ENCODE measurements at regions not wholly inside any gene's neighbourhood (a gene's known extent, or its start where the extent isn't known, plus 50 kb on each side); places are given as distances from the start of the nearest gene placed in this dataset.
"Not testable (repeated sequence)": the region's sequence is repeated elsewhere in the genome, so short reads cannot be mapped to it uniquely, and the experiment has no call there.

DNA sequence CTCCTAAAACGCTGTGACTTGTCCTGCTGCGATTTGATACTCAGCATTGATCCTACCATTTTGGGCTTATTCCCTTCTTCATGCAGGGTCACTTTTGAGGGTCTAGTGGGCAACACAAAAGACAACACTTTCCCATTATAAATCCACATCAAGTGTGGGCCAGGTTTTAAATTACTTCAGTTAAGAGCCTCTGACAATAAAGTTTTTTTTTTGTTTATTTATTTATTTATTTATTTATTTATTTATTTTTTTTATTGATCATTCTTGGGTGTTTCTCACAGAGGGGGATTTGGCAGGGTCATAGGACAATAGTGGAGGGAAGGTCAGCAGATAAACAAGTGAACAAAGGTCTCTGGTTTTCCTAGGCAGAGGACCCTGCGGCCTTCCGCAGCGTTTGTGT, 176.2 kb upstream of the FBXL17 start:
- H3K27ac Mint-ChIP-seq; POLR2A ChIA-PET; H3K9me3 Mint-ChIP-seq; H3K4me3 Mint-ChIP-seq; DNase-seq; H3K36me3 Mint-ChIP-seq (ENCODE audit: low read depth); H3K4me1 Mint-ChIP-seq; CTCF ChIA-PET; H3K27me3 Mint-ChIP-seq: not testable (repeated sequence)

DNA sequence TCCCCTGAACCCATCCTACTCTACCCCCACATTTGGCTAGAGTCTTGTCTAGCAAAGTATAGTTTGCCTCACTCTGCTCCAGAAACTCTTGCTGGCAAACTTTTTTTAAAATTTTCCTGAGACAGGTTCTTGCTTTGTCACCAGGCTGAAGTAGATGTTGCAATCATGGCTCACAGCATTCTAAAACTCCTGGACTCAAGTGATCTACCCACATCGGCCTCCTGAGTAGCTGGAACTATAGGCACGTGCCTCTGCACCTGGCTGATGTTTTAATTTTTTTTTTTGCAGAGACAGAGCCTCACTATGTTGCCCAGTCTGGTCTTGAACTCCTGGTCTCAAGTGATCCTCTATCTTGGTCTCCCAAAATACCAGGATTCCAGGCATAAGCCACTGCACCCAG, 175.8 kb upstream of the FBXL17 start:
- POLR2A ChIA-PET: no interaction called here
- Mint-ChIP-seq H3K4me3 (no peak overlapping the region), H3K9me3 (no peaks in the 10 kb centered on the region), H3K36me3 (ENCODE audit: low read depth) (no peaks in the 10 kb centered on the region), H3K27ac (no peak overlapping the region), H3K4me1 (no peaks in the 10 kb centered on the region), H3K27me3 (no peaks in the 10 kb centered on the region)
- CTCF ChIA-PET: no interaction called here
- DNase-seq: no peak

DNA sequence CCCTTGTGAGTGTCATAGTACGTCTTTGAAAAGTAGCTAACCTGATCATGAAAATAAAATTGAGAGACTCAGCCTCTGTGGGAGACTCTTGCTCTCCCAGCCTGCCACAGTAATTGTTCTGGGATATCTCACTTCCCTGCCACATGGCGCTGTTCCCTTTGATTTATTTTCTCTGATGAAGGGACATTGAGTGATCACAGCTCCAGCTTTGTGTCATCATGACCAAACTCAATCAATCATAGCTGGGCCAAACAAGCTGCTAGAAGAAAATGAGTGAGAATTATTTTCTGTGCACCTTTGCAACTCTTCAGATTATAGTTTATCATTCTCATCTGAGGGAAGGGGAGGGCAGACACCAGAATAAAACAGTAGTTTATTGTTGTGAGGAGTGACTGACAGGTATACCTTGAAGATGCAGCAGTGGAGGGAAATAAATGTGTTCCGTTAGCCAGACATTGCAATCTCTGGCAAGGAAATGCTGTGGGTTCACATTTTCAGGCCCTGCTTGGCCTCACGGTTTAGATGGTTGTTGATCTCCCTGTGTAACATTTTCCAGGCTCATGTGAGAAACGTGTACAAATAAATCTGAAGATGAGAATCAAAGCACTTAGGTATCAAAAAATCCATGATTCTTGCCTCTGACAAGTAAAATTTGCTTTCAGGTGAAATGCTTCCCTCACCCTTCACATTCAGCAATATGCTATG, 174.7 kb upstream of the FBXL17 start:
- Mint-ChIP-seq H3K9me3 (no peaks in the 10 kb centered on the region), H3K4me1 (no peaks in the 10 kb centered on the region), H3K4me3 (no peak overlapping the region), H3K27ac (no peak overlapping the region), H3K36me3 (ENCODE audit: low read depth) (no peaks in the 10 kb centered on the region), H3K27me3 (no peaks in the 10 kb centered on the region)
- no peak for DNase-seq
- CTCF ChIA-PET: no interaction called here
- POLR2A ChIA-PET: no interaction called here

DNA sequence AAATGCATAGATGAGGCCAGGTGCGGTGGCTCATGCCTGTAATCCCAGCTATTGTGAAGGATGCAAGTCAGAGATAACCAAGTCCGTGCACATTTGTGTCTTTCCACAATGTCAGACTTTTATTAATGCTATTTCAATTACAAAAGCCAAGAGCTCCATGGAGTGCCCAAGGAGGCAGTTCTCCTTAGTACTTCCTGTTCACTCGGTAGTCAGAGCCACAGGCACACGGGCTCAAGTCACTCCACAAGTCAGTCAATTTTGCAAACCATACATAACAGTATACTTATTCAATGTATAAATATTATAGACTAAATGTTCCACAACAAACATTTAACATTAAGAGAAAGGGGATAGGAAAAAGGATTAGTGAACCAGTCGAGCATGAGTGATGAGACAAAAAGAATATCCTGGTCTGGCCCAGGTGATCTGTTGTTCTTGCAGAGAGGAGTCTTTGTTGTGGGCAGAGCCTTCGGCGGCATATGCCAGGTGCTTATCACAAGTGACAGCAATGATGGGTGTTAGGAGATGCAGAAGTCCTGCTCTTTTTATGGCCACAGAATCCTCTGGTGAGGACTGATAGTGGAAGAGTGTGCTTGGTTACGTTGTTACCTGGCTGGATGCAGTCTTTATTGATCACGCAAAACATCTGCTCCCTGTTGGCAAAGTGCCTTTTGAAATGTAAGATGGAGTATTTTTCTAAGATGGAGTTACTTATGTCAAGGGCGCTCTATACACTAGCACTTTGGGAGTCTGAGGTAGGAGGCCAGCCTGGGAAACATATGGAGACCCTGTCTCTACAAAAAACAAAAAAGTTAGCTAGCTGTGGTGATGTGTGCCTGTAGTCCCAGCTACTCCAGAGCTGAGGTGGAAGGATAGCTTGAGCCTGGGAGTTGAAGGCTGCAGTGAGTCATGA, 167.0 kb upstream of the FBXL17 start:
- ChIA-PET POLR2A (no interaction called here), CTCF (no interaction called here)
- Mint-ChIP-seq H3K4me1 (no peaks in the 10 kb centered on the region), H3K27ac (no peak overlapping the region), H3K4me3 (no peak overlapping the region), H3K27me3 (peaks cover 3% of the 10 kb centered on the region), H3K9me3 (no peaks in the 10 kb centered on the region), H3K36me3 (ENCODE audit: low read depth) (no peaks in the 10 kb centered on the region)
- DNase-seq: no peak

DNA sequence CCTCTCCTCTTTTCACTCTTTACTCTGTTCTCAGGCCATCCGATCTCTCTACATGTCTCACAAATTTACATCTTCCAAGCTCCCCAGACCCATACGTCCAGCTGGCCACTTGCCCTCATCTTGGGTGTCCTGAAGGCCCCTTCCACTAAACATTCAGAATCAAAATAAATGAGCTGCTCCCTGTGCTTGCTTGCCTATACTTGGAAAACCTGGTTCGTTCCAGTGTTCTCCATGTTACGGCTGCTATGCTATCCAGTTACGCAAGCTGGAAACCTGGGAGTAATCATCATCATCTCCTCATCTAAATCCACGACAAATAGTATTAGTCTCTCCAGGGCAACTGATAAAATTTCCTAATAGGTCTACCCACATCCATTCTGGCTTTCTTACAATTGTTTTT, 165.0 kb upstream of the FBXL17 start:
- CTCF ChIA-PET: no interaction called here
- H3K4me3 Mint-ChIP-seq: no peak overlapping the region

DNA sequence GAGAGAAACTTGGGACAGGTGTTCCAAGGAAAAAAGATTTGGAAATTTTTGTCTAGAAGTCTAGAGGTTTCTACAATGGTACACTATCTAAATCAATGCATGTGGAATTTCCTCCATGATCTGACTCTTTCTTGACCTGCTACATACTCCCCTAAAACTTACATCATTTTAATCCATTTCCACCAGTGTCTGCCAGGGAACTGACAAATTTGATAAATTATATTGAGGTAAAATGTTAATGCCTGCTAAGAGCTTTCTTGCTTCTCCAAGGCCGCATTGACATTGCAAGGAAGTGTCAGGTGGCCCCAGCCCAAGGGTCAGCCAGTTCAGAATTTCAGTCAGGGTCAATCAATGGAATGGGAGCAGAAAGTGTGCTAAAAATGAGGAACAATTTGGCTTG, 163.4 kb upstream of the FBXL17 start:
- Mint-ChIP-seq H3K9me3 (no peaks in the 10 kb centered on the region), H3K27me3 (peaks cover 3% of the 10 kb centered on the region), H3K27ac (no peak overlapping the region), H3K4me1 (no peaks in the 10 kb centered on the region), H3K4me3 (no peak overlapping the region), H3K36me3 (ENCODE audit: low read depth) (no peaks in the 10 kb centered on the region)
- ChIA-PET POLR2A (no interaction called here), CTCF (no interaction called here)
- DNase-seq: no peak

More for the DNA sequence above, 165.0 kb upstream of the FBXL17 start:
- Mint-ChIP-seq H3K27ac (no peak overlapping the region), H3K36me3 (ENCODE audit: low read depth) (no peaks in the 10 kb centered on the region), H3K9me3 (no peaks in the 10 kb centered on the region), H3K4me1 (no peaks in the 10 kb centered on the region), H3K27me3 (peaks cover 3% of the 10 kb centered on the region)
- POLR2A ChIA-PET: no interaction called here
- DNase-seq: no peak

DNA sequence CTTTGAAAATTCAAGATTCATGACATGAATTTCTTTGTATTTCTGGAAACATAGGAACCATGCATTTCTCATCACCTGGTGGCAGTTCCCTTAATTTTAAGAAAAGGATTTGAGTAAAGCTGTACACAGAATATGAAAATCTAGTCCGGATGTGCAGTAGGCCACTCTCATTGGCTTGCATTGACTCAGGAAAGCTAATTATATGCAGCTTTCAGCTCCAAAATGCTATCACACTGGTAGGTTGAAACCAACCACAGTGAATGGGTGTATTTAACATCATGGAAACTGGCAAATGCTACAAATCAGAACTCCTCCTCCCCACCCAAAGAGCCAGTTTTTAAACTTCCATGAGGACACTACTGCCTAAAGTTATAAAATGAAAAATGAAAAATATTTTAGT, 161.6 kb upstream of the FBXL17 start:
- no peak for DNase-seq
- Mint-ChIP-seq H3K27me3 (peaks cover 3% of the 10 kb centered on the region), H3K4me1 (no peaks in the 10 kb centered on the region), H3K4me3 (no peak overlapping the region), H3K9me3 (no peaks in the 10 kb centered on the region), H3K36me3 (ENCODE audit: low read depth) (no peaks in the 10 kb centered on the region), H3K27ac (no peak overlapping the region)
- CTCF ChIA-PET: no interaction called here
- POLR2A ChIA-PET: no interaction called here

DNA sequence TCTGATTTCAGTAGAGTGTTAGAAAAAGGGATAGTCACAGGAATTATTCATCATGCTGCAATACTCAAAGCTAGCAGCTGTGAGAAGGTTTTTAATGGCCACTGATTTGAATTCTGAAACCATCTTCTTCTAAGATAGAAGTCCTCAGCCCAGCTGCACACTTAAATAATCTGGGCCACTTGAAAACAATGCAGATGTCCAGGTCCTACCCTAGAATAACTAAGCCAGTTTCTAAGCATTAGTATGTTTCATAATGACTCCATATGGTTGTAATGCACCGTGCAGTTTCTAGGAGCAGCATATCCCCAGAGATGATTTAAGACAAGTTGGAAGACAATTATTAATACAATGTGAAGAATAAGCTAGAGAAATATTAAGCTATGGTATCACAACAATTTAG, 159.9 kb upstream of the FBXL17 start:
- Mint-ChIP-seq H3K36me3 (ENCODE audit: low read depth) (no peaks in the 10 kb centered on the region), H3K27ac (no peak overlapping the region), H3K9me3 (no peaks in the 10 kb centered on the region), H3K27me3 (peaks cover 2% of the 10 kb centered on the region), H3K4me1 (no peaks in the 10 kb centered on the region), H3K4me3 (no peak overlapping the region)
- no peak for DNase-seq
- ChIA-PET CTCF (interaction anchor here (1.4 kb wide), 1 partner anchor 101 kb away, joined by 3 read pairs; no protein-coding TSS in a partner anchor), POLR2A (no interaction called here)

DNA sequence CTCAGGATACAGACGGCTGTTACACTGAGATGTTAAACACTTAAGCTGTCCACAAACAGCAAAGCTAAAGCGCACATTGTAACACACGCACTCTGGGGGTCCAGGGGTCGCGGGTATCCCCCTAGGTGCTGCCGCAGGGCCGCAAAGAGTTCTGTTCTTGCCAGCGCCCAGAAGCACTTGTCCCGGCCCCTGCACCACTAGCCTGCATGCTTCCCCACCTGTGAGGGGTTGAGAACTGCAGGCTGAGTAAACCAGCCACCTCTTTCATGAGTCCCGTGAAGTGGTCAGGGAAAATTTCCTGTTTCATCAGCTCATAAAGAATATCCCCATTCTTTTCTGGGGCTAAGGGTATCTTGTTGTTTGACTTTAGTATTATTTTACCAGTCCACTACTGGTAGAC, 154.4 kb upstream of the FBXL17 start:
- POLR2A ChIA-PET: no interaction called here
- H3K36me3 Mint-ChIP-seq (ENCODE audit: low read depth): no peaks in the 10 kb centered on the region
- H3K4me3 Mint-ChIP-seq: no peak overlapping the region
- no peak for DNase-seq
- H3K4me1 Mint-ChIP-seq: no peaks in the 10 kb centered on the region
- no peak overlapping the region for H3K27ac Mint-ChIP-seq
- CTCF ChIA-PET: no interaction called here
- H3K9me3 Mint-ChIP-seq: no peaks in the 10 kb centered on the region
- H3K27me3 Mint-ChIP-seq: no peaks in the 10 kb centered on the region

DNA sequence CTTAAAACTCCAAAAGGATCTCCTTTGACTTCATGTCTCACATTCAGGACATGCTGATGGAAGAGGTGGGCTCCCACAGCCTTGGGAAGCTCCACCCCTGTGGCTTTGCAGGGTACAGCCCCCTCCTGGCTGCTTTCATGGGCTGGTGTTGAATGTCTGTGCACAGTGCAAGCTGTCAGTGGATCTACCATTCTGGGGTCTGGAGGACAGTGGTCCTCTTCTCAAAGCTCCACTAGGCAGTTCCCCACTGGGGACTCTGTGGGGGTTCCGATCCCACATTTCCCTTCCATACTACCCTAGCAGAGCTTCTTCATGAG, 150.2 kb upstream of the FBXL17 start:
- H3K9me3 Mint-ChIP-seq; H3K4me1 Mint-ChIP-seq; H3K36me3 Mint-ChIP-seq (ENCODE audit: low read depth); H3K27me3 Mint-ChIP-seq; H3K27ac Mint-ChIP-seq; CTCF ChIA-PET; DNase-seq; POLR2A ChIA-PET; H3K4me3 Mint-ChIP-seq: not testable (repeated sequence)

DNA sequence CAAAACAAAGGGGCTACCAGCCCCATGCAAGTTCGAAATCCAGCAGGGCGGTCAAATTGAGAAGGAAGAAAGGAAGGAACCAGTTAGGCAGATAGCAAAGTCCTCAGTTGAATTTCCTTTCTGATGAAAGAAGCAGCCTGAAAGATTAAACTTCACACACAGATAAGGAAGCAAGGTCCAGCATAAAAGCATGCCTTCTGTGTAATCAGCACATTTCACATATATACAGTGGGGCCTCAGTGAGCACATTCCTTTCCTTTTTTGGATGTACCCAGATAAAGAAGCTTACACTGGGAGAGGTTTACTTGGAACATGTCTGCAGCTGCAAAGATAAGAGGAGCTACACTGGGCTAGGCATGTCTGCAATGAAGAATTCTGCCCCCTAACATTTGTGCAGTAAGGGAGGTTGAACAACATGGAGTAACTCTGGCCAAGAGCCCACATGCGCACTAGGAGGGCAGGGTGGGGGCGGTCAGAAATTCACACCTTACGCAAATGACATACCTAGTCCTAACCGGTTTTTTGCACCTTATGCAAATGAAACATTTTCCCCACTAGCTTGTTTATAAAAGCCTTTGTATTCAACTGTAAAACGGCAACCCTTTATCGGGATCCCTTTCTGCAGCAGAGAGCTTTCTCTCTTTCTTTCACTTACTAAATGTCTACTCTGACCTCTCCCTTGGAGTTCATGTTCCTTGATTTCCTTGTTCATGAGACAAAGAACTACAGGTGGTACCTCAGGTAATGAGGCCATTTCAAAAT, 149.7 kb upstream of the FBXL17 start:
- ChIA-PET CTCF (no interaction called here), POLR2A (no interaction called here)
- Mint-ChIP-seq H3K9me3 (peaks cover 5% of the 10 kb centered on the region), H3K36me3 (ENCODE audit: low read depth) (no peaks in the 10 kb centered on the region), H3K27ac (no peak overlapping the region), H3K27me3 (no peaks in the 10 kb centered on the region), H3K4me1 (no peaks in the 10 kb centered on the region), H3K4me3 (no peak overlapping the region)
- DNase-seq: no peak

DNA sequence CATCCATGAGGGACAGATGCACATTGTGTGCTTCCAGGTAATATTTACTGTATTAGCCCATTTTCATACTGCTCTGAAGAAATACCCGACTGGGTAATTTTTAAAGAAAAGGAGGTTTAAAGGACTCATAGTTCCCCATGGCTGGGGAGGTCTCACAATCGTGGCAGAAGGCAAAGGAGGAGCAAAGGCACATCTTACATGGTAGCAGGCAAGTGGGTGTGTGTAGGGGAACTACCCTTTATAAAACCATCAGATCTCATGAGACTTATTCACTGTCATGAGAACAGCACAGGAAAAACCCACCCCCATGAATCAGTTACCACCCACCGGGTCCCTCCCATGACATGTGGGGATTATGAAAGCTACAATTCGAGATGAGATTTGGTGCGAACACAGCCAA, 148.8 kb upstream of the FBXL17 start:
- no peak for DNase-seq
- no peaks in the 10 kb centered on the region for H3K27me3 Mint-ChIP-seq
- H3K27ac Mint-ChIP-seq: no peak overlapping the region
- peaks cover 10% of the 10 kb centered on the region for H3K9me3 Mint-ChIP-seq
- no peak overlapping the region for H3K4me3 Mint-ChIP-seq
- H3K36me3 Mint-ChIP-seq (ENCODE audit: low read depth): no peaks in the 10 kb centered on the region
- no peaks in the 10 kb centered on the region for H3K4me1 Mint-ChIP-seq
- CTCF ChIA-PET: interaction anchor here (0.6 kb wide), 1 partner anchor 1135 kb away, joined by 3 read pairs; no protein-coding TSS in a partner anchor
- POLR2A ChIA-PET: no interaction called here

DNA sequence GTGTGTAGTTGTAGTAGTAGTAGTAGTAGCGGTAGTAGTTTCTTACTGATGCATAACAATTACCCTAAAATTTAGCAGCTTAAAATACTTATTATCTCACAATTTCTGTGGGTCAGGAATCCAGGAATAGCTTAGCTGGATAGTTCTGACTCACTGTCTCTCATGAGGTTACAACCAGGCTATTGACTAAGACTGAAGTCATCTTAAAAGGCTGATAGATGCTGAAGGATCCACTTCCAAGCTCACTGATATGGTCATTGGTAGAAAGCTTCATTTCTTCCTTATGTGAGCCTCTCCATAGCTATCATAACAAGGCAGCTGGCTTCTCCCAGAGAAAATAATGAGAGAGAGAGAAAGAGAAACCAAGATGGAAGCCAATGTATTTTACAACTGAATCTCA, 147.5 kb upstream of the FBXL17 start:
- no peak overlapping the region for H3K4me3 Mint-ChIP-seq
- POLR2A ChIA-PET: no interaction called here
- H3K4me1 Mint-ChIP-seq: no peaks in the 10 kb centered on the region
- no peaks in the 10 kb centered on the region for H3K27me3 Mint-ChIP-seq
- H3K9me3 Mint-ChIP-seq: peaks cover 10% of the 10 kb centered on the region
- H3K36me3 Mint-ChIP-seq (ENCODE audit: low read depth): no peaks in the 10 kb centered on the region
- H3K27ac Mint-ChIP-seq: no peak overlapping the region
- no peak for DNase-seq
- CTCF ChIA-PET: no interaction called here

DNA sequence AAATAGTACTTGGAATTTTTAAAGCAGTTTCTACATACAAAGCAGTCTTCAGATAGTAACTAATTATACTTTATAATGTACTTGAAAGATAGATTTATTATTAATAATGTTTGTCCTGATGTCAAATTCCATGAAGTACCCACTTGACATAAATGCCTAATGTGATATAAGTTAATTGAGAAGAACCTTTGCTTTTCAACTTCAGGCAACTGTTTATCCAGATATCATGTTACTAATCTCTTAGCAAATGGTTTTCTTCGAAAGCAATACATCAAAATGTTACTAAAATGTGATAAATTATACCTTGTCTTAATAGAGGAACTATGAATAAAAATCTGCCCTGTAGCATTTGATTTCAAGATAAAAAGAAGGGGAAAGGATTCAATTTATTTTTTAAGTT, 146.8 kb upstream of the FBXL17 start:
- Mint-ChIP-seq H3K27ac (no peak overlapping the region), H3K4me1 (no peaks in the 10 kb centered on the region), H3K27me3 (no peaks in the 10 kb centered on the region), H3K36me3 (ENCODE audit: low read depth) (no peaks in the 10 kb centered on the region), H3K9me3 (peaks cover 10% of the 10 kb centered on the region), H3K4me3 (no peak overlapping the region)
- ChIA-PET POLR2A (no interaction called here), CTCF (no interaction called here)
- no peak for DNase-seq

Measured in activated CD4-positive, alpha-beta memory T cell treated with anti-CD3 and anti-CD28 coated beads, Interleukin-2, amount 10 ng/mL, durations not matched to agents 7 days and 5 days (primary cell).